ENCODE measurements at regions not wholly inside any gene's neighbourhood (a gene's known extent, or its start where the extent isn't known, plus 50 kb on each side); places are given as distances from the start of the nearest gene placed in this dataset.

DNA sequence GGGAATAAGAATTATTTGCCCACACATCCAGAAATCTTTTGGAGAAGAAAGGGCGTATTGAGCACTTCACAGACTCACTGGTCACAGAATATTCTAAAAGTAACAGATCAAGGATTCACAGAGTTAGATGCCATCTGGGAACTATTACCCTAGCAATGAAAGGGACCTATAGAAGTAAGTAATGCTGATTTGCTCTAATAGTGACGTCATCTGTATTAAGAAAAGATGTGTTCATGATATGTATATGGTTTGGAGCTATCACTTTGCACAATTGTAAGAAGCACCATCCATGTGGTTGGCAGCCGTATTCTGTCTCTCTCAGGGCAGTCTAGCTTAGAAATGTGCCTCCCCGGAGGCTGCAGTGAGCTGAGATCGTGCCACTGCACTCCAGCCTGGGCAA lies 52.8 kb upstream of the SV2C start:
- DNase-seq (ENCODE audit: low spot score), result no peak

DNA sequence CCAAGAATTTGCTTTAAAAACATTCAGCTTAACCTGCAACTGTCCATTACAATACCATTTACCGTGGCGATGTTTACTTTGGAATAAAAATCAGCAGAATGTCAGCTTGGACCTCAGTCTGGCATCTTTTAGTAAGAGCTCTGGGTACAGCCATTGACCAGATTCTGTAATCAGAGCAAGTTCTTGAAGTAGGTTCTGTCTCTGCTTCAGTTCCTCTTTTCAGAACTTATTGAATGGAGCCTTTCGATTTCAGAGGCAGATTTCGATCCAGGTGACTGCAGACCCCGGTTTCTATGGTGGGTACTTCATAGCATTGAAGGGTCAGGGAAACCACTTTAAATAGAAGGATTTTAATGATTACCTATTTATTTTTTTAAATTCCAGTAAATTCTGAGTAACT lies 53.4 kb upstream of the SV2C start:
- no peak for DNase-seq (ENCODE audit: low spot score)

DNA sequence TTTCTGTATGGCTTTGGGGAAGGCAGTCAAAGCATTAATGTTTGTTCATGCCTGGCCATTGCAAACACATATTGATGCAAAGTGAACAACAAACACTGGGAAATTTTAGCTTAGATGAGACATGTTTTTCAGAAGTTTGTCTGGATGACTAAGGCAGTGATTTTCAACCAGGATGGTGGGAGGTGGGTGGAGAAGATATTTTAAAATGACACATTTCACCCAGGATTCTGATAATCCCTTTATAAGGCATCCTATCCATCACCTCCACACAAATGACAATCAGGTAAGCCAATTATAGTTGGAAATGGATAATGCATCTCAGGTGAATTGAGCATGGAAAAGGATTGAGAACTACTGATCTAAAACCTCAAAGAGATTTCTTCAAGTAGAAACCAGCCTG lies 57.4 kb upstream of the SV2C start:
- no peak for DNase-seq (ENCODE audit: low spot score)

DNA sequence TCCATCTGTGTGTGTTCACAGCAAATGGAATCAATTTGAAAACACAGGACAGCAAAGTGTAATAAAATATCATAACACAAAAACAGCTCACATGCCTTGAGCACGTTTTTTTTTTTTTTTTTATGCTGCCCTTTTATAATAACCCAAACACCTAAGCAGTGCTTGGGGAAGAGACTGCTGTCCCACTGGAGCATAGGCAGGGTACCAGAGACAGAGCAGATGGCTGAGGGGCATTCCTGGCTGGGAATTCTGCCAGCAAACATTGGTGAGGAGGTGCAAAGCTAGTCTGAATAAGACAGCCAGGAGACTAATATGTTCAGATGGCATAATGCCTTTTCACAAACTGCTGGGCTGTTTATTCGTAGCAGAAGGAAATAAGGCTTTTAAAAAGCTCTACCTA lies 58.1 kb upstream of the SV2C start:
- DNase-seq (ENCODE audit: low spot score), result no peak

DNA sequence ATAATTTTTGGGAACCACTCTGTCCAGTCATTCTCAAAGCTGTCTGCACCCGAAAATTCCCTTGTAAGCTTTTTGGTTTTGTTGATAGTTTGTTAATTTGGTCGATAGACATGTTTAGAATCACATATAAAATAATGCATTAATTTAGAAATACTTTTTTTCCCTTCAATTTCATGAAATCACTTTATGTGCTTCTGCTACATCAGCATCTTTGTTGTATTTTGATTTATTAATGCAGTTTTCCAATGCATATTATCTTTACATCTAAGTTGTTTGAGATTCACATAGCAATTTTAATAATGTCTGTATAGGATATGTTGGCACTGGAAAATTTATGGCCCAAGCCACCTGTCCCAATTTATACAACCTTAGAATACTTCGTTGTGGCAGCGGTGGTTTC lies 60.6 kb upstream of the SV2C start:
- DNase-seq (ENCODE audit: low spot score), result no peak

DNA sequence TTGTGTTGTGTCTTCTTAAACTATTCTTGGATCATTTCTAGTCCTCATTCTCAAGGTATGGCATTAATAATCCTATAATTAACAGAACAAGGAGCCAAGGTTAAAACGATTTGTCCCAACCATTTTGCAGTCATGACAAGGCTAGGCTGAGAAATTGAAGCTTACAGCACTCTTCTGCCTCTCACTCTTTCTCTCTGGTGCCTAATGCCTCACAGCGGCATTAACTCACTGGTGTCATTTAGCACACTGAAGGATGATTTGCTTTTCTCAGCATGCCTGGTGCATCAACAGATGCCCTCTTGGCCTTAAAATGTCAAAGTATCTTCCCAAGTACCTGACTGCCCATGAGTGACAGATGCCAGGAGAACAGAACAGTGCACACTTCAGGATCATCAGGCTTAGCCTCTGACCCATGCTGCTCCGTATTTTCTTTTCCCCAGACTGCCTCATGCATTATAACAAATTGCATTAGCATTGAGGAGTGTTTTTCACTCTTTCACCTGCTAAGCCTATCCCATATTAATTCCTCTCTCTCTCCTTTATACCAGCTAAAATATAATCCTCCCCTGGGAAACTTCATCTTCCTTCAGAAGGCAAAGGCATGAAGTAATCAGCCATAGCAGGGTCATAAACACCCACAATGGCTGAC lies 61.1 kb upstream of the SV2C start:
- no peak for DNase-seq (ENCODE audit: low spot score)

DNA sequence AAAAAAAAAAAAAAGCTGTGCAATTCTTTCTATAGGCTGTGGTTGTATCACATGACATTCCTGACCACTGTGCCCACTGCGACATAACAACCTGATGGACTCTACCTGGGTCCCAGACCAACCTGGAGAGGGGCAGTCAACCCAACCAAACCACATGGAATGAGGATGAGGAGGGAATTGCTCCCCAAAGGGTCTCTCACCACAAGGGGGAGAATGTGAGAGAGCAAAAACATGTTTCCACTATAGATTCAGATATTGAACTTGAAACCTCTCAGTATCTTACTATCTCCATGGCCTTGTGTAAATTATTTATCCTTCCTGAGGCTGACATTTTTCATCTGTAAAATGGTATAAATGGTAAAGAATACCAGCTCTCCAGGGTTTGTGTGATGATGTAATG lies 66.9 kb upstream of the SV2C start:
- DNase-seq (ENCODE audit: low spot score), result peak; percentile 14

DNA sequence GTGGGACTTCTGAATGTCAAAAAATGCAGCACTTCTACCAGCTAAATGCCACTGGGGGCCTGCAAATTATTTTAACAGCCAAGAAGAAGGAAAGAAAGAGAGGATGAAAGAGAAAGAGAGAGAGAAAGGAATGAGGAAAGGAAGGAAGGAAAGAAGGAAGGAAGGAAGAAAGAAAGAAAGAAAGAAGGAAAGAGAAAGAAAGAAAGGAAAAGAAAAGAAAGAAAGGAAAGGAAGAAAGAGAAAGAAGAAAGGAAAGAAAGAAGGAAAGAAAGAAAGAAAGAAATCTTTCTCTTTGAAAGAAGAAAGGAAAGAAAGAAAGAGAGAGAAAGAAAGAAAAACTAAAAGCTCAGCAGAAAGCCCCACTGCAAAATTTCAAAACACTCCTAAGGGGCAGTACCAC lies 69.2 kb upstream of the SV2C start:
- no peak for DNase-seq (ENCODE audit: low spot score)

DNA sequence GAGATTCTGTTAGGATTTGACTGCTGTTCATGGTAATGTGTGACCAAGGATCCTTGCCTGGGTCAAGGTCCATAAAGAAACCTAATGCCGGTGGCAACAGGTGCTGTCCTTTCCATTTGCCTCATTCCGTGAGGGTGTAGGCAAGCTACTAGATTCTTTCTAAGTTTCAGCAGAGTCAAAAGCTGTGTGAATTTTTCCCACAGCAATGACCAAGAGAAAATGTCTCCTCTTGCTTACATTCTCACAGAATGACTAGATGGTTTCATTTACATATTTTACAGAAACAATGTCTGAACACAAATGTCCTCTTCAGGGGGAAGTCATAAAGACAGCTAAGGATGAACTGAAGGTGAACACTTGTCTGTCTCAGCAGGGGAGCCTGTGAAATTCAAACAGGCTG lies 75.3 kb upstream of the SV2C start:
- DNase-seq (ENCODE audit: low spot score), result no peak

DNA sequence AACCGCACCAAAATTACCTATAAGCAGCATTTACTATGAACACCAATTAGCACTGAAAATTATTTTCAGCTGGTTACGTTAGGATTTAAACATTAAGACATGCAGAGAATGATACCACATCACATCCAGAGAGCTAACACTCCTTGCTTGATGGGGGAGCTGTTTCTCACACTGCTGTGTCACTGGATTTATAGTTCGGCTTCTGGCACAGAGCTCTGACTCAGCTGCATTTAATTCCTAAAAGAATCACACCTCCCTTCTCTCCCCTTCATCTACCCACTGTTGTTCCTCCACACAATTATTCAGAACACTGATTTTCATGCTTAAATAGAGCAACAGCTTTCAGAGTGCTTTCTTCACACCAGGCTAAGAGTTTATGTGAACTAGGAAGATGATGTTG lies 82.6 kb upstream of the SV2C start:
- no peak for DNase-seq (ENCODE audit: low spot score)

DNA sequence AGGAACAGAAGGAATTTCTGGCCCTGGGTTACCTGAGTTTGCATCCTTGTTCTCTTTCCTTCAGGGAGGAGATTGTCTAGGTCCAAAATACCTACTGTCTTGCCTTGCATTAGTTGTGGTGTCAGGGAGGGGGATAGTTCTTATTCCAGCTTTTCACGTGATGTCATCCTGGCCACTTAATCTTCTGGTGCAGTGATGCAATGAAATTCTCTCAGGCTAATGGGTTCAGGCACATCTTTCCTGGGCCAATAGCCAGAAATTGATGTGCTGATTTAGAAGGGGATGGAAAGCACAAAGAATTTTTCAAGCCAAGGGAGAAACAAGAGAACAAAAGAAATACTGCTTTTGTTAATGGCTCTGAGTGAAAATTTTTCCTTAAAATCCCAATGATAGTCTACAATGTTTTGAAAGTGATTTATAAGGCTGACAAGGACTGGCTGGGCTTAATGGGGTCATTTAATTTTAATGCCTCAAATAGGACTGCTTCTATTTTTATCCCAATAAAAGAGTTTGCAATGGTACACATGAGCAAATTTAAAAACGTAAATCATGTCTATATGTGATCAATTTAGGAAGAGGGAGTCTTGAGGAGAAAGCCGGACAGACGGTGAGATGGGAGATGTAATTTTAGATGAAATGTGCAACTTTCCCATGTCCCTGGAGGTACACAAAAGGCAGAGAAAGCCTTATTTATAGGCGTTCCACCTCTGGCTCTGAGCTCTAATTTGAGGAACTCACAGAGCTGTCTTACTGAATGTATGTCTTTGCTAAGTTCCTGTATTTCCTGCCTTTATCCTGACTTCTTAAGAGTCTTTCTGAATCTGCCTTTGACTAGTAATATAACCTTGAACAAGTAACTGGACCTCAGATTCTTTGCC lies 89.3 kb upstream of the SV2C start:
- DNase-seq (ENCODE audit: low spot score), result no peak

DNA sequence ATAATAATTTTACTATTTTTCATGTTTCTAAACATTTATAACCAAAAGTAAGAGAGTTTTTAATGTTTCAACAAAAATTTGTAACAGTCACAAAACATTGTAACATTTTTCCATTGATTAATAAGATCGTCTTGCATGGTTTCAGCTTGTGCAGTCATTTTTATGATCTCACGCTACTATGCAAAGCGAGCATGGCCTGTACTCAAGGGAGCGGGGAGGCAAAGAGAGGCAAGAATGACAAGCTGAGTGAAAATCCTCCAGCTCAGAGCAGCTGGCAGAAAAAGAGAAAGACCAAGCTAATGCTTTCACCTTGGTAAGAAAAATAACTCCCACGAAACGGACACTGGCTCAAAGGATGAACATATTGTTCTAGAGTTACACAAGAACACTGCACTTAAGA lies 90.0 kb upstream of the SV2C start:
- peak; percentile 2 for DNase-seq (ENCODE audit: low spot score)

DNA sequence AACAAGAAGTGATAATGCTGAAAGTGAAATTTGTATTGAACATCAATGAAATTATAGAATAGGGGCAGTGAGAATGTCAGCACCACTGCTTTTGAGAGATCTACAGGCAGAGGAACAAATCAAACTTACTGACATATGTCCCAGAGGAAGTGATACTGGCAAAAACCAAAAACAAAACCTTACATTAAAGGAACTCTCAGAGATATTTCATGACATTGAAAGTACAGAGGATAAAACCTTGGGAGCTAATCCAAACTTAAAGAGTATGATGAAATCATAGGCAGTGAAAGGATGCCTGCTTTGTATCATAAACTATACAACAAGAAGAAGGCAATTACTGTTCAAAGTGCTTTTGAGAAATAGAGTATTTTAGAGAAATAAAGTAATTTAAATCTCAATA lies 90.4 kb upstream of the SV2C start:
- DNase-seq (ENCODE audit: low spot score), result no peak

DNA sequence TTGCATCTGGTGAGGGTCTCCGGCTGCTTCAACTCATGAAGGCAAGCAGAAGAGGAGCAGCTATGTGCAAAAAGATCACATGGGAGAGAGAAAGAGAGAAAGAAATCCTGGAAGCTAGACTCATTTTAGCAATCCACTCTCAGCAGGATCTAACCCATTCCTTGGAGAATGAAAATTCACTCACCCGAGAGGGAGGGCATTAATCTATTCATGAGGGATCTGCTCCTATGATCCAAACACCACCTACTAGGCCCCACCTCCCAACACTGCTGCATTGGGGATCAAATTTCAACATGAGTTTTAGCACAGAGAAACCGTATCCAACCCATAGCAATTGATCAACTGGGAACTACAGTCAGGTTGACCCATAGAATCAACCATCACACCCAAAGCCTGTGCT lies 98.1 kb upstream of the SV2C start:
- DNase-seq (ENCODE audit: low spot score), result no peak

DNA sequence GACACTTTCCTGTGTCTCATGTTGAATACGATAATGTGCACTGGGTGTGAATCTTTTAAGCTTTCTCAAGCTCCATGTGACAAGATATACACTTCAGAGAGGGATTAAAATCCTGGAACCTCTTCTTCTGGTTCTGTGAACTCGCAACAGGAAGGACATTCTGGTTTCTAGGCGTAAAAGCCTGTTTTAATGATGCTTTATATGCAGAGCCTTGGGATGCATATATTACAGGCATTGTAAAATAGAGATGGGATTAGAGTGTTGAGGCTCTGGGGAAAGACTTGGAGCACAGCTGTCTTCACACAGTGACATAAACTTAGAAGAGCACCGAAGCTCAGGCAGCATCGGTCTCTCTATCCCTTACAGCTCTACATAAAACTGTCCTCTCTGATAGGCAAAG lies 107.7 kb upstream of the SV2C start:
- DNase-seq (ENCODE audit: low spot score), result no peak

DNA sequence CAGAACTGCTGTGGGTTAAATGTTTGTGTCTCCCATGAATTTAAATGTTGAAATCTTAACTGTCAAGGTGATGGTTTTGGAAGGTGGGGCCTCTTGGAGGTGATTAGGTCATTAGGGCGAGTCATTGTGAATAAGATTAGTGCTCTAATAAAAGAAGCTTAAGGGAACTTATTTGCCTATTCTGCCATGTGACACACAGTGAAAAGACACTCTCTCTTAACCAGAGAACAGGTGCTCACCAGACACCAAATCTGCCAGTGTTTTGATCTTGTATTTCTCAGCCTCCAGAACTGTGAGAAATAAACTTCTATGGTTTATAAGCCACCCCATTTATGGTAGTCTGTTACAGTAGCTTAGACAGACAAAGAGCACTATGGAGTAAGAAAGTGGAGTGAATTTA lies 117.9 kb upstream of the SV2C start:
- peak; percentile 9 for DNase-seq (ENCODE audit: low spot score)

DNA sequence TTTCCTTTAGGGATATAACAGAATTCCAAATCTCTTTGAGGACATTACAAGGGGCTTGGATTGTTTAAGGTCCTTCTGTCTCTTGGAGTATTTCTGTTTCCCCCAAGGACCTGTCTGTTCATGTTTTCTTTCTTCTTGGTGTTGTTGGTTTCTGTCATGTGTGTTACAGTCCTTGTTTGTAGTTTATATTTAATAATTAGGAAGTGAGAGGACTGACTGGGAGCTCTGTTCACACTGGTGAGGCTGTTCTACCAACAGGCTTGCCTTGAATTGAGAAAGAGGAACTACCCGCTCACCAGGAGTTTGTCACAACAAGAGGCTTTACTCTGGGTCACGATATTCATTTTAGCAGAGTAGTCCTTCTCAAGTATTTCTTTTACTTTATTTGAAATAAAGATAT lies 119.2 kb upstream of the SV2C start:
- DNase-seq (ENCODE audit: low spot score), result peak; percentile 13

DNA sequence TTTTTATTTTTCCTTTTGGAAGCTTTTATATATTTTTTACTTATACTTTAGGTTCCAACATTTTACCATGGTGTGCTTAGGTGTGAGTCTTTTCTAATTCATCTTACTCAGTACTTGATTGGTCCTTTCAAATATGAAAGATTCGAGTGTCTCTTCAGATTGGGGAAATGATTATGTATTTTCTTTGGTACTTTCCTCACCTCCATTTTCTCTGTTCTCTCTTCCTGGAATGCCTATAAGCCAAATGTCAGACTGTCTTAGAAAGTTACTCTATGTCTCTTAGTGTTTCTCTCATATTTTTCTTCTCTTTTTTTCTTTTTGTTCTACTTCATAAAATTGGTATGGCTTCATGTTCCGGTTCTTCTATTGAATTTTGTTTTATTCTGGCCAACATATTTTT lies 119.6 kb upstream of the SV2C start:
- no peak for DNase-seq (ENCODE audit: low spot score)

DNA sequence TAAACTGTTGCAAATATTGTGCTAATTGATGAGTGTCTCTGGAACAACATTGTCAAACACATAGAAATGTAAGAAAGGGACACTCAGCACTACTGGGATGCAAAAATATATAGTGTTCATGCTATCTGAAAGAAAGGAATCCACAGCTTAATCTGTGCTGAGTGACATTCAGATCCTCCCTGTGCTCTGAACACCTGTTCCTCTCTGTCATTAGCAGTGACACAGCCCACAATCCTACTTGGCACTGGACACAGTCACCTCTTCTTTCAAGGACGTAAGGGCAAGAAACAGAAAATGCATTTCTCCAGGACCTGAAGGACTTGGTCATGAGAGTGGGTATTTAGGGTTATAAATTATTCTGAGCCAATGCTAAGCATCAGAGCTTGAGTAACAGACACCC lies 121.4 kb upstream of the SV2C start:
- DNase-seq (ENCODE audit: low spot score), result no peak

DNA sequence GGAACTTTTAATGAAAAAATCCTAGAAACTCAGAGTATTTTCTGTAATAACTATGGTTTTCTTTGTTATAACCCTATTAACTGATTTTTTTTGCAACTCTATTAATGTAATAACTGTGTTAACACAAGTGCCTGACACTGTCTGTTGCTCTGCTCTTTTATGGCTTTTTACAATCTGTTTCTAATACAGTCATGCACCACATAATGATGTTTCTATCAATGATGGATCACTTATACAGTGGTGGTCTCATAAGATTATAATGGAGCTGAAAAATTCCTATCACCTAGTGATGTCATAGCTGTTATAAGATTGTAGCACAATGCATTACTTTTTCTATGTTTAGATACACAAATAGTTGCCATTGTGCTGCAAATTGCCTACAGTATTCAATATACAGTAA lies 123.1 kb upstream of the SV2C start:
- no peak for DNase-seq (ENCODE audit: low spot score)

DNA sequence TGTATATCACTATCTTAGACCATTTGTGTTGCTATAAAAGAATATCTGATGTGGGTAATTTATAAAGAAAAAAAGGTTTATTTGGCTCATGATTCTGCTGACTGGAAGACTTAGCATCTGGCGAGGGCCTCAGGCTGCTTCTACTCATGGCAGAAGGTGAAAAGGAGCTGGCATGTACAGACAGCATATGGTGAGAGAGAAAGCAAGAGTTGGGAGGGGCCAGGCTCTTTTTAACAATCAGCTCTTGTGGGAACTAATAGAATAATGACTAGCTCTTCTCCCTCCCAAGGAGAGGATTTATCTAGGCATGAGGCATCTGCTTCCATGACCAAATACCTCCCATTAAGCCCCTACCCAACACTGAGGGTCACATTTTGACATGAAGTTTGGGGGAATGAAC lies 130.2 kb upstream of the SV2C start:
- DNase-seq (ENCODE audit: low spot score), result no peak

DNA sequence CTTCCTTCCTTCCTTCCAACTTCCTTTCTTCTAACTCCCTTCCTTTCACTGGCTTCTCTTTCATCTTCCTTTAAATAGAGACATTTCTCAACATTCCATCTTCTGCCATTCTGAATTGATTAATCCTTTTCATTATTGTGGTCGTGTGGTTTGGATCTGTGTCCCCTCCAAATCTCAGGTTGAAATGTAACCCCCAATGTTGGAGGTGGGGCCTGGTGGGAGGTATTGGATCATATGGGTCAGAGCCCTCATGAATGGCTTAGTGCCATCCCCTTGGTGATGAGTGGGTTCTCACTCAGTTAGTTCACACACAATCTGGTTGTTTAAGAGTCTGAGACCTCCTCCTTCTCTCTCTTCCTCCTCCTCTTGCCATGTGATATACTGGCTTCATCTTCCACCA lies 130.9 kb upstream of the SV2C start:
- DNase-seq (ENCODE audit: low spot score), result no peak

DNA sequence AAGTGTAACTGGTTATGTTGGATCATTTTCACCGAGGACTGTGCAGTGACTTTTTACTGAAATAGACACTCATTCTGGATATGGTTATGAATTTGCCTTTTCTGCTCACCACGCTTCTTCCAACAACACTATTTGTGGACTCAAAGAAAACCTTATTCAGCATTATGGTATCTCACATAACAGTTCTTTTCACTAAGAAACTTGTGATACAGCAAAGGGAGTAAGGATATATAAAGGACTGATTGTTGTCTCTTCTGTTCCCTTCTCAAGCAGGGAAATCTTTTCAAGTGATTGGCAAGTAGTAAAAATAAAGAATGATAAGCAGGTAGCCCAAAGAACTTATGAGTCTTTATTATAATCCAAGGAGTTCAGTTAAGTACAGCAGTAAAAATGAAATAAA lies 131.5 kb upstream of the SV2C start:
- no peak for DNase-seq (ENCODE audit: low spot score)

DNA sequence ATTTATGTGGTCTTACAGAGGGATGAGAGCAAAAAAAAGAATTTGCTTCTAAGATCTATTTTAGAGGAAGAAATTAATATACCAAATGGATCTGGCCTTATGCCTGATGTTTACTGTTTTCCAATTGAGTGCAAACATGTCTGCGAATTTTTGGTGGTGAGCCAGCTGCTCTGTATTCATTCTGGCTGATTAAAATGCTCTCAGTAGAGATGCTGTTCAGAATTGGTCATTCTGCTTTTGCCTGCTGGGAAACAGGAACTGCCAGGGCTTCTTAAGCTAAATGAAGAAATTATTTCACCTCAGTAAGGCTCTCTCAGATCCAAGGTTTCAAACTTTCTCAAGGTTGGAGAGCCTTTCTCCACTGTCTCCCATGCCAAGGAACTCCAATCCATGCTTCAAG lies 132.0 kb upstream of the SV2C start:
- DNase-seq (ENCODE audit: low spot score), result no peak

Data from NAMALWA (cell line).